Fibroblast of villous mesenchyme (primary cell): ENCODE measurements at regions not wholly inside any gene's neighbourhood (a gene's known extent, or its start where the extent isn't known, plus 50 kb on each side); places are given as distances from the start of the nearest gene placed in this dataset.

ENCODE experiments used
- DNase-seq: peaks from one replicate; pipeline ENCODE4 v3.0.0-alpha.2; 2010; ENCODE audit warnings: low read depth
- H3K4me3 ChIP-seq: 2 replicates; pipeline ENCODE4 v1.5.1; 2011; ENCODE audit warnings: low read depth, mild to moderate bottlenecking, low read length
- CTCF ChIP-seq: IDR thresholded peaks from 2 replicates; pipeline ENCODE4 v1.5.1; 2012; ENCODE audit warnings: low read depth, mild to moderate bottlenecking, low read length; ENCODE audit not compliant: insufficient read depth

- DNase-seq: no peak
These were observed 139.7 kb downstream of the CDC5L start for GRCh38 chr6:44527181-44527580.

GRCh38 chr6:44527583-44528369 is 140.3 kb downstream of the CDC5L start:
- no peak for DNase-seq
- TF ChIP-seq CTCF: no peak
- H3K4me3 ChIP-seq: no peak overlapping the region

More at GRCh38 chr6:44527181-44527580, 139.7 kb downstream of the CDC5L start:
- no peak for TF ChIP-seq CTCF
- H3K4me3 ChIP-seq: no peak overlapping the region

GRCh38 chr6:44528370-44528644 is 140.8 kb downstream of the CDC5L start:
- H3K4me3 ChIP-seq: no peak overlapping the region
- TF ChIP-seq CTCF: no peak
- no peak for DNase-seq

GRCh38 chr6:44528716-44529115 is 141.2 kb downstream of the CDC5L start:
- no peak overlapping the region for H3K4me3 ChIP-seq
- no peak for TF ChIP-seq CTCF
- DNase-seq: no peak

- no peak overlapping the region for H3K4me3 ChIP-seq
- no peak for TF ChIP-seq CTCF
- no peak for DNase-seq
These were observed 141.8 kb downstream of the CDC5L start for GRCh38 chr6:44529146-44529905.

- no peak for TF ChIP-seq CTCF
- no peak overlapping the region for H3K4me3 ChIP-seq
- DNase-seq: no peak
These were observed 142.9 kb downstream of the CDC5L start for GRCh38 chr6:44530209-44530909.
